HepG2 (cell line): ENCODE measurements at regions not wholly inside any gene's neighbourhood (a gene's known extent, or its start where the extent isn't known, plus 50 kb on each side); places are given as distances from the start of the nearest gene placed in this dataset.

Experiments used
- ATAC-seq: fragments of 200-7000 bp; cut with Tn5 transposase; 3 replicates; pipeline ENCODE4 v1.9.1; 2020; ENCODE audit warnings: mild to moderate bottlenecking, moderate library complexity
- BruUV-seq: library from RNA; stranded (reverse); fragments of 400-500 nt; replicated peaks from 2 replicates; lab custom pipeline; 2021; lab: Mats Ljungman, UMichigan
- CTCF ChIA-PET: fragments of 300-600 bp; formaldehyde crosslinking; extraction: SDS; loops from one replicate; lab custom pipeline; 2021; ENCODE audit warnings: low total read pairs, inconsistent platforms, low intra/inter-chr PET ratio; lab: Yijun Ruan, JAX
- POLR2A ChIA-PET: fragments of 350-600 bp; sonication (Branson Sonifier 250); formaldehyde crosslinking; loops from one replicate; lab custom pipeline; 2020; ENCODE audit warnings: antibody characterized with exemption, inconsistent platforms; lab: Yijun Ruan, JAX
- DNase-seq: peaks from one replicate; pipeline ENCODE4 v3.0.0-alpha.2; 2015; ENCODE audit warnings: low spot score
- FAIRE-seq: peaks from 3 replicates; lab custom pipeline; 2011; peaks lifted over from hg19 to GRCh38; lab: Jason Lieb, UNC
- H2AFZ ChIP-seq: one replicate; pipeline ENCODE4 v1.6.1; 2011; ENCODE audit warnings: low read length, inconsistent platforms
- H3K27ac ChIP-seq: fragments of 300-600 bp; 3 replicates; pipeline ENCODE4 v1.8.0; 2011; ENCODE audit warnings: mixed run types, mild to moderate bottlenecking, mixed read lengths, low read length, inconsistent platforms; ENCODE audit not compliant: insufficient read depth; ENCODE audit errors: extremely low read length
- H3K27me3 ChIP-seq, 2 experiments: fragments of 200-600 bp in 1 of 2; 2 replicates in 1 of 2; 3 replicates in 1 of 2; pipeline versions ENCODE4 v1.6.0 to v1.8.0; 2011; ENCODE audit warnings: low read length in 2 of 2, mild to moderate bottlenecking in 2 of 2, moderate library complexity in 2 of 2, inconsistent platforms in 1 of 2; ENCODE audit not compliant: insufficient read depth in 2 of 2, control insufficient read depth in 1 of 2
- H3K36me3 ChIP-seq, 2 experiments: fragments of 200-600 bp in 1 of 2; replicated peaks in 1 of 2; 2 replicates in 1 of 2; 3 replicates in 1 of 2; pipeline versions ENCODE4 v1.5.1 to v1.8.0; 2011; ENCODE audit warnings: low read length in 2 of 2, inconsistent platforms in 1 of 2; ENCODE audit not compliant: insufficient read depth in 2 of 2, control insufficient read depth in 1 of 2
- H3K4me1 ChIP-seq: 2 replicates; pipeline ENCODE4 v1.5.1; 2012; ENCODE audit warnings: low read length, inconsistent platforms; ENCODE audit not compliant: insufficient read depth
- H3K4me2 ChIP-seq: 2 replicates; pipeline ENCODE4 v1.6.0; 2011; ENCODE audit warnings: low read depth, low read length, inconsistent platforms
- H3K4me3 ChIP-seq, 3 experiments: fragments of 200-600 bp in 1 of 3; sonication (generic), shearing (Covaris generic) in 1 of 3; replicated peaks in 1 of 3; 2 replicates each; pipeline ENCODE4 v1.5.1; 2011 to 2016; ENCODE audit warnings: low read length in 3 of 3, inconsistent platforms in 2 of 3, low read depth in 2 of 3, mild to moderate bottlenecking in 2 of 3, control low read depth in 1 of 3, mixed read lengths in 1 of 3; ENCODE audit not compliant: insufficient read depth in 1 of 3
- H3K79me2 ChIP-seq: one replicate; pipeline ENCODE4 v1.6.1; 2011; ENCODE audit warnings: low read length, inconsistent platforms; ENCODE audit not compliant: insufficient read depth
- H3K9ac ChIP-seq: 2 replicates; pipeline ENCODE4 v1.6.0; 2011; ENCODE audit warnings: mild to moderate bottlenecking, low read depth, low read length, inconsistent platforms; ENCODE audit not compliant: insufficient read depth
- H3K9me3 ChIP-seq: 2 replicates; pipeline ENCODE4 v1.5.1; 2012; ENCODE audit warnings: mild to moderate bottlenecking, low read length
- H4K20me1 ChIP-seq: 2 replicates; pipeline ENCODE4 v1.6.0; 2011; ENCODE audit warnings: inconsistent platforms, mild to moderate bottlenecking, low read length, moderate library complexity; ENCODE audit not compliant: insufficient read depth
- MAFF ChIP-seq: IDR thresholded peaks from 2 replicates; pipeline ENCODE4 v1.6.1; 2011; ENCODE audit warnings: low read depth, low read length, improper control_type of control experiment
- MAFK ChIP-seq, 2 experiments: IDR thresholded peaks in 1 of 2; conservative IDR thresholded peaks in 1 of 2; 2 replicates each; pipeline ENCODE4 v1.6.1; 2011; ENCODE audit warnings: improper control_type of control experiment in 2 of 2, low read length in 2 of 2
- ZNF138 ChIP-seq: sonication (generic); formaldehyde crosslinking; IDR thresholded peaks from 2 replicates; pipeline ENCODE4 v1.5.0; 2020; ENCODE audit warnings: mild to moderate bottlenecking, low read depth, missing genetic modification reagents
- WGBS: methylation state at CpG from one replicate; pipeline ENCODE4 v1.1.6; 2017; ENCODE audit warnings: low lambda C conversion rate; 5-methylcytosine and 5-hydroxymethylcytosine counted together
- in situ Hi-C: cut with HindIII; loops from 2 replicates; pipeline ENCODE4 v1.10.0; 2017; ENCODE audit warnings: low pct_unique_long_range_greater_than_20kb; ENCODE audit not compliant: extremely low pct_ligation_motif_present
- intact Hi-C: fragments of 100-400 bp; cut with micrococcal nuclease; formaldehyde crosslinking; loops from one replicate; pipeline ENCODE4 v1.10.0; 2022; ENCODE audit not compliant: unreplicated experiment
- TF ChIP-seq, protein P1 (sequence below): sonication (generic); formaldehyde crosslinking; IDR thresholded peaks from 2 replicates; pipeline ENCODE4 v1.9.0; 2021; ENCODE audit warnings: mild to moderate bottlenecking, missing genetic modification reagents
- TF ChIP-seq, protein P2 (sequence below): sonication (generic); formaldehyde crosslinking; IDR thresholded peaks from 2 replicates; pipeline ENCODE4 v1.8.1; 2022; ENCODE audit warnings: mild to moderate bottlenecking, missing genetic modification reagents

DNA sequence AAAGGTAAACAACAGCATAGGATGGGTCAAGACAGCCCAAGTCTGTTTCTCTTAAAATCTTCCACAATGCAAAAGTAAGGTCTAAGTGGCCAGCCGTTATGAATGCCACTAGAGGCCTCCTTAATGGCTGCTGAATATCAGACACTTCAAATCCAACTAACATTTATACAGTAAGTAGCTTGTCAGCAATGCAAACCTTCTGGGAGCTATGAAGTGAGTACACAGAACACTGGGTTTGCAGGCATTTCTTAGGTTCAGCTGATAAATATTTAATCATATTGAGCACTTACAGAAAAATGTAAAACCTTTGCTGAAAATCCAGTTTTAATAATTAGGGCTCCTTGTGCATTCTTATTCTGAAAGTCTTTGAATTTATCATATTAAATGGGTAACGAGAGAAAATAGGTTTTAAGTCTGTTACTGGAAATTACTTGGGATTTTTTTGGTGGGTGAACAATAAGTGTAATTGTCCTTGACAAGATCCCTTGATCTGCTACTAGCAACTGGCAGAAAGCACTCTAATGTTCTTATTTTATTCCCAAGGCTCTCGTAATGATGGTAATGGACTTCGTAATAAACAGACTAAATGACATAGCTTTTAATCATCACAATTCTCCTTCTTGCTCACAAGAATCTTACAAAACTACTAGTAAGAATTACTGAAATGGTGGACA, 141.7 kb upstream of the GPR149 start (continued):
- TF ChIP-seq, protein P1, sequence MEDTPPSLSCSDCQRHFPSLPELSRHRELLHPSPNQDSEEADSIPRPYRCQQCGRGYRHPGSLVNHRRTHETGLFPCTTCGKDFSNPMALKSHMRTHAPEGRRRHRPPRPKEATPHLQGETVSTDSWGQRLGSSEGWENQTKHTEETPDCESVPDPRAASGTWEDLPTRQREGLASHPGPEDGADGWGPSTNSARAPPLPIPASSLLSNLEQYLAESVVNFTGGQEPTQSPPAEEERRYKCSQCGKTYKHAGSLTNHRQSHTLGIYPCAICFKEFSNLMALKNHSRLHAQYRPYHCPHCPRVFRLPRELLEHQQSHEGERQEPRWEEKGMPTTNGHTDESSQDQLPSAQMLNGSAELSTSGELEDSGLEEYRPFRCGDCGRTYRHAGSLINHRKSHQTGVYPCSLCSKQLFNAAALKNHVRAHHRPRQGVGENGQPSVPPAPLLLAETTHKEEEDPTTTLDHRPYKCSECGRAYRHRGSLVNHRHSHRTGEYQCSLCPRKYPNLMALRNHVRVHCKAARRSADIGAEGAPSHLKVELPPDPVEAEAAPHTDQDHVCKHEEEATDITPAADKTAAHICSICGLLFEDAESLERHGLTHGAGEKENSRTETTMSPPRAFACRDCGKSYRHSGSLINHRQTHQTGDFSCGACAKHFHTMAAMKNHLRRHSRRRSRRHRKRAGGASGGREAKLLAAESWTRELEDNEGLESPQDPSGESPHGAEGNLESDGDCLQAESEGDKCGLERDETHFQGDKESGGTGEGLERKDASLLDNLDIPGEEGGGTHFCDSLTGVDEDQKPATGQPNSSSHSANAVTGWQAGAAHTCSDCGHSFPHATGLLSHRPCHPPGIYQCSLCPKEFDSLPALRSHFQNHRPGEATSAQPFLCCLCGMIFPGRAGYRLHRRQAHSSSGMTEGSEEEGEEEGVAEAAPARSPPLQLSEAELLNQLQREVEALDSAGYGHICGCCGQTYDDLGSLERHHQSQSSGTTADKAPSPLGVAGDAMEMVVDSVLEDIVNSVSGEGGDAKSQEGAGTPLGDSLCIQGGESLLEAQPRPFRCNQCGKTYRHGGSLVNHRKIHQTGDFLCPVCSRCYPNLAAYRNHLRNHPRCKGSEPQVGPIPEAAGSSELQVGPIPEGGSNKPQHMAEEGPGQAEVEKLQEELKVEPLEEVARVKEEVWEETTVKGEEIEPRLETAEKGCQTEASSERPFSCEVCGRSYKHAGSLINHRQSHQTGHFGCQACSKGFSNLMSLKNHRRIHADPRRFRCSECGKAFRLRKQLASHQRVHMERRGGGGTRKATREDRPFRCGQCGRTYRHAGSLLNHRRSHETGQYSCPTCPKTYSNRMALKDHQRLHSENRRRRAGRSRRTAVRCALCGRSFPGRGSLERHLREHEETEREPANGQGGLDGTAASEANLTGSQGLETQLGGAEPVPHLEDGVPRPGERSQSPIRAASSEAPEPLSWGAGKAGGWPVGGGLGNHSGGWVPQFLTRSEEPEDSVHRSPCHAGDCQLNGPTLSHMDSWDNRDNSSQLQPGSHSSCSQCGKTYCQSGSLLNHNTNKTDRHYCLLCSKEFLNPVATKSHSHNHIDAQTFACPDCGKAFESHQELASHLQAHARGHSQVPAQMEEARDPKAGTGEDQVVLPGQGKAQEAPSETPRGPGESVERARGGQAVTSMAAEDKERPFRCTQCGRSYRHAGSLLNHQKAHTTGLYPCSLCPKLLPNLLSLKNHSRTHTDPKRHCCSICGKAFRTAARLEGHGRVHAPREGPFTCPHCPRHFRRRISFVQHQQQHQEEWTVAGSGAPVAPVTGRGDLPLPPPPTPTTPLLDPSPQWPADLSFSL, result no peak
- TF ChIP-seq, protein P2, sequence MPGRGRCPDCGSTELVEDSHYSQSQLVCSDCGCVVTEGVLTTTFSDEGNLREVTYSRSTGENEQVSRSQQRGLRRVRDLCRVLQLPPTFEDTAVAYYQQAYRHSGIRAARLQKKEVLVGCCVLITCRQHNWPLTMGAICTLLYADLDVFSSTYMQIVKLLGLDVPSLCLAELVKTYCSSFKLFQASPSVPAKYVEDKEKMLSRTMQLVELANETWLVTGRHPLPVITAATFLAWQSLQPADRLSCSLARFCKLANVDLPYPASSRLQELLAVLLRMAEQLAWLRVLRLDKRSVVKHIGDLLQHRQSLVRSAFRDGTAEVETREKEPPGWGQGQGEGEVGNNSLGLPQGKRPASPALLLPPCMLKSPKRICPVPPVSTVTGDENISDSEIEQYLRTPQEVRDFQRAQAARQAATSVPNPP (CRISPR knock-in tag), result no peak

GRCh38 chr3:154568064-154568463, 138.1 kb upstream of the GPR149 start:
- POLR2A ChIA-PET, result no interaction called here
- intact Hi-C loops, result no loop called here
- BruUV-seq, result no TSS peak

More at GRCh38 chr3:154568064-154568463, 138.1 kb upstream of the GPR149 start:
- no peaks in the 10 kb centered on the region for H3K9me3 ChIP-seq
- DNase-seq (no peak), ATAC-seq (no peak), FAIRE-seq (no peak)
- H3K27me3 ChIP-seq, result no peaks in the 10 kb centered on the region
- no peaks in the 10 kb centered on the region for H3K36me3 ChIP-seq
- TF ChIP-seq MAFK (conservative IDR thresholded peaks at IDR 0.05 in 1 of 2, IDR thresholded peaks at IDR 0.05 in 1 of 2; ENCODE audit: low read length in 2 of 2) (peak; percentile 72 to 86), MAFF (peak; percentile 90), ZNF138 (CRISPR knock-in tag) (no peak)
- CTCF ChIA-PET, result no interaction called here
- no peaks in the 10 kb centered on the region for H3K4me1 ChIP-seq
- no peak overlapping the region for H3K4me3 ChIP-seq
- no peak overlapping the region for H3K9ac ChIP-seq
- no peak overlapping the region for H3K4me2 ChIP-seq
- H2AFZ ChIP-seq, result no peak overlapping the region
- WGBS, result 4% methylated on average over 3 of the region's 3 CpGs
- H3K79me2 ChIP-seq, result no peaks in the 10 kb centered on the region
- no peak overlapping the region for H3K27ac ChIP-seq
- in situ Hi-C loops, result no loop called here
- no peaks in the 10 kb centered on the region for H4K20me1 ChIP-seq
